ENCODE measurements at regions not wholly inside any gene's neighbourhood (a gene's known extent, or its start where the extent isn't known, plus 50 kb on each side); places are given as distances from the start of the nearest gene placed in this dataset.

DNA sequence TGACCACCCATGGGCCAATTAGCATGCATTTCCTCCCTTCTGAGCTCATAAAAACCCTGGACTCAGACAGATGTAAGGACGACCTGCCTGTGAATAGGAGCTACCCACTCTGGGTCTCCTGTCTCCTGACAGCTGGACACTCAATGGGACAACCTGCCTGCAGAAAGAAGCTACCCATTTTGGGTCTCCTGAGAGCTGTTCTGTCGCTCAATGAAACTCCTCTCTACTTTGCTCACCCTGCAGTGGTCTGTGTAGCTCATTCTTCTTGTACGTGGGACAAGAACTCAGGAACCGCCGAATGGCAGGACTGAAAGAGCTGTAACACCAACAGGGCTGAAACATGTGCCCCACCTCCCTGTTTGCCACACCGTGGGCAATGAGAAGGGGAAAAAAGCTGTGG, 60.3 kb upstream of the DYNC1I2 start:
- DNase-seq (no peak), ATAC-seq (no peak)
- H3K9me3 ChIP-seq: peaks cover 0 to 42% of the 10 kb centered on the region in 2 donors
- TF ChIP-seq, protein P1, sequence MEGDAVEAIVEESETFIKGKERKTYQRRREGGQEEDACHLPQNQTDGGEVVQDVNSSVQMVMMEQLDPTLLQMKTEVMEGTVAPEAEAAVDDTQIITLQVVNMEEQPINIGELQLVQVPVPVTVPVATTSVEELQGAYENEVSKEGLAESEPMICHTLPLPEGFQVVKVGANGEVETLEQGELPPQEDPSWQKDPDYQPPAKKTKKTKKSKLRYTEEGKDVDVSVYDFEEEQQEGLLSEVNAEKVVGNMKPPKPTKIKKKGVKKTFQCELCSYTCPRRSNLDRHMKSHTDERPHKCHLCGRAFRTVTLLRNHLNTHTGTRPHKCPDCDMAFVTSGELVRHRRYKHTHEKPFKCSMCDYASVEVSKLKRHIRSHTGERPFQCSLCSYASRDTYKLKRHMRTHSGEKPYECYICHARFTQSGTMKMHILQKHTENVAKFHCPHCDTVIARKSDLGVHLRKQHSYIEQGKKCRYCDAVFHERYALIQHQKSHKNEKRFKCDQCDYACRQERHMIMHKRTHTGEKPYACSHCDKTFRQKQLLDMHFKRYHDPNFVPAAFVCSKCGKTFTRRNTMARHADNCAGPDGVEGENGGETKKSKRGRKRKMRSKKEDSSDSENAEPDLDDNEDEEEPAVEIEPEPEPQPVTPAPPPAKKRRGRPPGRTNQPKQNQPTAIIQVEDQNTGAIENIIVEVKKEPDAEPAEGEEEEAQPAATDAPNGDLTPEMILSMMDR (IDR thresholded peaks at IDR 0.05): no peak
- no peaks in the 10 kb centered on the region for H3K4me1 ChIP-seq
- intact Hi-C loops (cut with DNase I): no loop called here
- no peak overlapping the region for H3K27ac ChIP-seq
- no peaks in the 10 kb centered on the region for H3K36me3 ChIP-seq
- H3K4me3 ChIP-seq: no peak overlapping the region
- H3K27me3 ChIP-seq: no peaks in the 10 kb centered on the region

DNA sequence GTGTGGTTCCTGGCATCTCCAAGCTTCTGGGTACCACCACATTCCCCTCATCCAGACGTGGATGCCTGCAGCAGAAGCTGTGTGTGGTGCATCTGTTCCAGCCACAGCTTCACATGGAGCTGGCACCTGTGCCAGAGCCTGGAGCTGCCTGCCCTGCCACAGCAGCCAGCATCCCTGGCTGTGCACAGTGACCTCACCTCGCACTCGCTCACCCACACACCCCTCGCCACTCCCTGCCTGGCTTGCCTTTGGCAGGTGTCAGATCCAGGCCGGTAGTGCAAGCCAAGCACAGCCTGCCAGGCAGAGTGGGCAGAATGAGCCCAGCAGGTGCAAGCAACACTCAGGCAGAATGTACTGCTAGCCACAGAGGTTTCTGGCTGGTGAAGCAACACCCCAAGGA, 59.9 kb upstream of the DYNC1I2 start:
- Histone ChIP-seq H3K4me3 (no peak overlapping the region), H3K4me1 (no peaks in the 10 kb centered on the region), H3K27ac (no peak overlapping the region), H3K36me3 (no peaks in the 10 kb centered on the region), H3K27me3 (no peaks in the 10 kb centered on the region), H3K9me3 (peaks cover 0 to 46% of the 10 kb centered on the region in 2 donors)
- no peak for ATAC-seq
- intact Hi-C loops (cut with DNase I): no loop called here
- peak in 1 of 4 donors; percentile 39 for DNase-seq
- TF ChIP-seq, protein P1 (IDR thresholded peaks at IDR 0.05): no peak

DNA sequence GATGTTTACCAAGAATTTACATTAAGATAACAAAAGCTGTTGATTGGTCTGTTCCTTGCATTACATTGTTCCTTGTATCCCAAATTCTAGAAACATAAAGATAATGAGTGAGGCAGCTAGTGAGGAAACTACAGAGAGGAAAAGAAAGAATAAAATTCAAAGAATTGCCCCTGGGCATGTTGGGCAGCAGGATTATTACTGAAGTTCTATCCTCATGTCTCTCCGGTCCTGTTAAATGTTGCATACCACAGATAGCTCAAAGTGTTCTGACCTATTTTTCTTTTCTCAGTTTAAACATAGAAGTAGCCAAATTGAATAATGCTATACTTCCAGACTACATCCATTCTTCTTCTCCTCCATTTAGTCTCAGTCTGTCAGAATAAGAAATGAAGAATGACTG, 58.2 kb upstream of the DYNC1I2 start:
- Histone ChIP-seq H3K36me3 (no peaks in the 10 kb centered on the region), H3K4me1 (no peaks in the 10 kb centered on the region), H3K4me3 (no peak overlapping the region), H3K27me3 (no peaks in the 10 kb centered on the region), H3K27ac (no peak overlapping the region), H3K9me3 (peaks cover 0 to 49% of the 10 kb centered on the region in 2 donors)
- ATAC-seq: no peak
- intact Hi-C loops (cut with DNase I): no loop called here
- TF ChIP-seq, protein P1 (IDR thresholded peaks at IDR 0.05): no peak
- no peak for DNase-seq

DNA sequence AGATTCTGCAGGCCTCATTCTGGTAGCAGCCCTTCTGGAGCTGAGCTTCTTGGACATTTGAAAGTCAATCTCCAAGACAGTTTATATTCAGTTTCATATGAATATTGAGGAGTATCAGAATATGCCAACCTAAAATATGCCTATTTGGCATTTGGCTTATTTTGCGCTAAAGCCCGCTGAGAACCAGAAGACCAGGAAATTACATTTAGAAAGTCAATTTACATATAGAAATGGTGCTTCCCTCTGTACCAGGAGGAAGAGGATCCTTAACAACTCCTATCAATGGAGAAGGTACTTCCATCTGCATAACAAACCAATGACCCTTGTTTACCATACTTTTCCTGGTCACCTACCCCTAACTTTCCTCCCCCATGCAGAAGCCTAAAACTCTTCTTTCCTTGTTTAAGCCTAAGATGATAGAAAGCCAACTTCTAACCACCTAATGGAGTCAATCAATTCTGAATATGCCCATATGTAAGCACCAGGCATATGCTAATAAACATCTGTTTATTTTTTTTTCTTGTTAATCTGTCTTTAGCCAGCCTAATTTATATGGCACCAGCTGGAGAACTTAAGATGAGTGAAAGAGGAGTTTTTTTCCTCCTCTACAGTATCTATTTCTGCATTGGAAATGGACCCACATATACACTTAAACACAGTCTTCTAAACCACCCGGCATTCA, 57.0 kb upstream of the DYNC1I2 start:
- intact Hi-C loops (cut with DNase I): no loop called here
- TF ChIP-seq, protein P1 (IDR thresholded peaks at IDR 0.05): no peak
- no peak for ATAC-seq

DNA sequence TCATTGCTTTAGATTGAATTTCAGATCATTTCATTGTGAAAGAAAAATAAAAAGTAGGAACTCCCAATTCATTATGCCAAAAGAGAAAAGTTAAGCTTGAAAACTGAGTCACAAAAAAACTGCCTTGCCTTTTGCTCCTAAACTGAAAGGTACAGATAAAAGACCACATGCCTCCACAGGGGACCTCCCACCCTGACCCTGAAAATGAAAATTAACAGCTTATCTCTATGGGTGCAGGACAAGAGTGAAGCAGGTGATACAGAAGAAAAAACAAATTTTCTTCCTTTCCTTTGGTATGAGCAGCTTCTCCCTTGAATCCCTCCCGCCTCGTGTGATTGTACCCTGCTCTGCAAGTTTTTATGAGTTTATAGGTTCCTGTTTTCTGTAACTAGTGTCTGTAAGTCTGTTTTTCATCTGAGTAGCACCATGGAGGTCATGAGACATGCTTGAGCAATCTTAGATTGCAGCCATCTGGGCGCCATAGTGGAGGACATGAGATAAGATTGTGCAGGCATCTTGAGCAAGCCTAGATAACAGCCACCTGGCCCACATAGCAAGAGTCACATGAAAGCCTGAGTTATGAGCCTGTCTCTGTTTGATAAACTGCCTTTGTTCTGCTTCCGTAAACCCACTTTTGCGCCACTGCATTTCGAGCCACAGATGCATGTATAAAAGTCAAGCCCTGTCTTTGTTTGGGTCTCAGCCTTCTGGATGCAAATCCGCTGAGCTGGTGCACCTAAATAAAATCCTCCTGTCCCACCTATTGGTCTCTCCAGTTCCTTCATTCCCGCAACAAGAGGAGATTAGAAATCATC, 56.2 kb upstream of the DYNC1I2 start:
- no peak overlapping the region for H3K4me3 ChIP-seq
- ATAC-seq (no peak), DNase-seq (no peak)
- TF ChIP-seq, protein P1 (IDR thresholded peaks at IDR 0.05): no peak
- H3K9me3 ChIP-seq: peaks cover 0 to 49% of the 10 kb centered on the region in 2 donors
- intact Hi-C loops (cut with DNase I): no loop called here
- no peaks in the 10 kb centered on the region for H3K27me3 ChIP-seq
- no peaks in the 10 kb centered on the region for H3K4me1 ChIP-seq
- H3K36me3 ChIP-seq: no peaks in the 10 kb centered on the region
- no peak overlapping the region for H3K27ac ChIP-seq

More for the DNA sequence above, 57.0 kb upstream of the DYNC1I2 start:
- H3K4me1 ChIP-seq: no peaks in the 10 kb centered on the region
- peaks cover 0 to 49% of the 10 kb centered on the region in 2 donors for H3K9me3 ChIP-seq
- no peaks in the 10 kb centered on the region for H3K36me3 ChIP-seq
- no peak for DNase-seq
- H3K27ac ChIP-seq: no peak overlapping the region
- H3K27me3 ChIP-seq: no peaks in the 10 kb centered on the region
- no peak overlapping the region for H3K4me3 ChIP-seq
